Esophagus muscularis mucosa (tissue), 4 donors: ENCODE measurements at regions not wholly inside any gene's neighbourhood (a gene's known extent, or its start where the extent isn't known, plus 50 kb on each side); places are given as distances from the start of the nearest gene placed in this dataset.

Experiments used
- DNase-seq: peaks from one replicate; pipeline ENCODE4 v3.0.0-alpha.2; 2017; ENCODE audit errors: extremely low spot score
- H3K27ac ChIP-seq, 4 donors: fragments of 200-600 bp; sonication (generic); replicated peaks in 1 of 4; 1 replicate in 3 of 4; 2 replicates in 1 of 4; pipeline ENCODE4 v1.5.1; 2016 to 2019; ENCODE audit warnings: mild to moderate bottlenecking in 1 of 4
- H3K27me3 ChIP-seq, 4 donors: fragments of 200-600 bp; sonication (generic); one replicate each; pipeline versions ENCODE4 v1.5.1 to v1.6.0; 2016 to 2019
- H3K36me3 ChIP-seq, 4 donors: fragments of 200-600 bp; sonication (generic); one replicate each; pipeline ENCODE4 v1.5.1; 2016 to 2019
- H3K4me1 ChIP-seq, 4 donors: fragments of 200-600 bp; sonication (generic); one replicate each; pipeline ENCODE4 v1.5.1; 2016 to 2019
- H3K4me3 ChIP-seq, 4 donors: fragments of 200-600 bp; sonication (generic); 1 replicate in 2 of 4; 2 replicates in 2 of 4; pipeline ENCODE4 v1.5.1; 2016 to 2019; ENCODE audit warnings: mild to moderate bottlenecking in 4 of 4, moderate library complexity in 1 of 4
- H3K9me3 ChIP-seq, 4 donors: fragments of 200-600 bp; sonication (generic); 1 replicate in 3 of 4; 2 replicates in 1 of 4; pipeline ENCODE4 v1.5.1; 2016 to 2019
- CTCF ChIP-seq, 3 experiments: fragments of 200-600 bp in 2 of 3; fragments of 450-650 bp in 1 of 3; sonication (generic) in 2 of 3; IDR thresholded peaks; one replicate each; pipeline ENCODE4 v1.5.1; 2017 to 2019; ENCODE audit warnings: antibody characterized with exemption in 3 of 3, mild to moderate bottlenecking in 2 of 3, moderate library complexity in 1 of 3
- EP300 ChIP-seq: sonication (generic); formaldehyde crosslinking; IDR thresholded peaks from one replicate; pipeline ENCODE4 v1.6.1; 2017; ENCODE audit warnings: antibody characterized with exemption
- POLR2A ChIP-seq: fragments of 450-650 bp; IDR thresholded peaks from one replicate; pipeline ENCODE4 v1.6.1; 2017; ENCODE audit warnings: antibody characterized with exemption, moderate library complexity, mild to moderate bottlenecking, low read depth
- POLR2AphosphoS5 ChIP-seq, 2 donors: sonication (generic); formaldehyde crosslinking; IDR thresholded peaks; one replicate each; pipeline ENCODE4 v1.6.1; 2017; ENCODE audit warnings: antibody characterized with exemption in 2 of 2
- WGBS: methylation state at CpG from one replicate; pipeline ENCODE4 v1.1.5; 2018; 5-methylcytosine and 5-hydroxymethylcytosine counted together
- intact Hi-C: fragments of 100-400 bp; cut with DNase I; formaldehyde crosslinking; loops from one replicate; pipeline ENCODE4 v1.15.1; 2023

- H3K4me3 ChIP-seq = no peak overlapping the region
- H3K4me1 ChIP-seq = peaks cover 0 to 34% (median 17%) of the 10 kb centered on the region in 4 donors
- TF ChIP-seq EP300 = no peak
- no peak for TF ChIP-seq POLR2AphosphoS5 (IDR thresholded peaks at IDR 0.05)
- TF ChIP-seq POLR2A = no peak
- no peak for TF ChIP-seq CTCF (IDR thresholded peaks at IDR 0.05)
- H3K9me3 ChIP-seq = no peaks in the 10 kb centered on the region
- no peak for DNase-seq
- H3K27me3 ChIP-seq = no peaks in the 10 kb centered on the region
- intact Hi-C loops = no loop called here
- no peak overlapping the region for H3K27ac ChIP-seq
- no peaks in the 10 kb centered on the region for H3K36me3 ChIP-seq
- 79% methylated on average over 6 of the region's 6 CpGs for WGBS
Observed at GRCh38 chr15:39287322-39288195, 293.3 kb upstream of the THBS1 start.

GRCh38 chr15:39290711-39291435 is 290.0 kb upstream of the THBS1 start:
- no peak for DNase-seq
- TF ChIP-seq EP300 = no peak
- no peak for TF ChIP-seq POLR2AphosphoS5 (IDR thresholded peaks at IDR 0.05)
- intact Hi-C loops = no loop called here
- Histone ChIP-seq H3K27ac (no peak overlapping the region), H3K36me3 (no peaks in the 10 kb centered on the region), H3K27me3 (no peaks in the 10 kb centered on the region), H3K4me3 (no peak overlapping the region), H3K9me3 (no peaks in the 10 kb centered on the region), H3K4me1 (peaks cover 0 to 22% (median 16%) of the 10 kb centered on the region in 4 donors)
- WGBS = 95% methylated on average over 4 of the region's 4 CpGs

- Histone ChIP-seq H3K9me3 (no peaks in the 10 kb centered on the region), H3K36me3 (no peaks in the 10 kb centered on the region), H3K27me3 (no peaks in the 10 kb centered on the region), H3K27ac (no peak overlapping the region), H3K4me3 (no peak overlapping the region), H3K4me1 (peaks cover 0 to 13% (median 8%) of the 10 kb centered on the region in 4 donors)
- 100% methylated on average over 3 of the region's 3 CpGs for WGBS
- TF ChIP-seq POLR2A = no peak
- no peak for TF ChIP-seq POLR2AphosphoS5 (IDR thresholded peaks at IDR 0.05)
- TF ChIP-seq CTCF (IDR thresholded peaks at IDR 0.05) = no peak
- no peak for DNase-seq
- intact Hi-C loops = no loop called here
Observed at GRCh38 chr15:39291690-39292089, 289.2 kb upstream of the THBS1 start.

GRCh38 chr15:39296955-39297354 is 283.9 kb upstream of the THBS1 start:
- no peak overlapping the region for H3K4me3 ChIP-seq
- no peak for DNase-seq
- intact Hi-C loops = no loop called here
- H3K4me1 ChIP-seq = peaks cover 0 to 7% (median 6%) of the 10 kb centered on the region in 4 donors
- no peaks in the 10 kb centered on the region for H3K36me3 ChIP-seq
- no peak for TF ChIP-seq CTCF (IDR thresholded peaks at IDR 0.05)
- 52% methylated on average over 1 of the region's 1 CpG for WGBS
- H3K27ac ChIP-seq = no peak overlapping the region
- H3K27me3 ChIP-seq = no peaks in the 10 kb centered on the region
- no peaks in the 10 kb centered on the region for H3K9me3 ChIP-seq

GRCh38 chr15:39298271-39298962 is 282.5 kb upstream of the THBS1 start:
- no peak overlapping the region for H3K27ac ChIP-seq

More at GRCh38 chr15:39298271-39298962, 282.5 kb upstream of the THBS1 start:
- intact Hi-C loops = no loop called here
- DNase-seq = no peak
- Histone ChIP-seq H3K4me1 (peaks cover 0 to 10% (median 6%) of the 10 kb centered on the region in 4 donors), H3K9me3 (no peaks in the 10 kb centered on the region), H3K4me3 (no peak overlapping the region), H3K36me3 (no peaks in the 10 kb centered on the region), H3K27me3 (no peaks in the 10 kb centered on the region)
- TF ChIP-seq CTCF (IDR thresholded peaks at IDR 0.05) = no peak
- no peak for TF ChIP-seq POLR2A
- no peak for TF ChIP-seq POLR2AphosphoS5 (IDR thresholded peaks at IDR 0.05)
- 93% methylated on average over 4 of the region's 4 CpGs for whole genome bisulfite sequencing
